GM18508 (cell line): ENCODE measurements at regions not wholly inside any gene's neighbourhood (a gene's known extent, or its start where the extent isn't known, plus 50 kb on each side); places are given as distances from the start of the nearest gene placed in this dataset.

Experiments
- ATAC-seq: cut with Tn5 transposase; IDR thresholded peaks from one replicate; pipeline ENCODE4 v1.9.1; 2021; ENCODE audit warnings: moderate number of reproducible peaks; ENCODE audit not compliant: insufficient read depth, unreplicated experiment

DNA sequence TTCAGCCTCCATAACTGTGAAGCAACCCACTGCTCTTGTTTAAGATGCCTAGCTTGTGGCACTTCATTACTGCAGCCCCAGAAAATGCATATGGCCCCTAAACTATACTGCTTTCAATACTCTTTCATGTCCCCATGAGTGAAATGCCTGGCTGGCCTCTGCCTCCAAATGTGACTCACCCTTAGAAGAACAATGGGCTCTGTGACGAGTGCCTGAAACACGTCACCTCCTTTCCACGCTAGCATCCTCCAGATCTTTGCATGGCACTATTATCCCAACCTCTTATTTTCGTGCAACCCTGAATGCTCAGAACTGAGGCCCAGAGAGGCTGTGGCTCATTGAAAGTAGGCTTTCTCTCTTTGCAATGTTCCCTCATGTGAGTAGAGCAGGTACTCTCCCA is 233.1 kb downstream of the CBLN1 start:
- no peak for ATAC-seq

DNA sequence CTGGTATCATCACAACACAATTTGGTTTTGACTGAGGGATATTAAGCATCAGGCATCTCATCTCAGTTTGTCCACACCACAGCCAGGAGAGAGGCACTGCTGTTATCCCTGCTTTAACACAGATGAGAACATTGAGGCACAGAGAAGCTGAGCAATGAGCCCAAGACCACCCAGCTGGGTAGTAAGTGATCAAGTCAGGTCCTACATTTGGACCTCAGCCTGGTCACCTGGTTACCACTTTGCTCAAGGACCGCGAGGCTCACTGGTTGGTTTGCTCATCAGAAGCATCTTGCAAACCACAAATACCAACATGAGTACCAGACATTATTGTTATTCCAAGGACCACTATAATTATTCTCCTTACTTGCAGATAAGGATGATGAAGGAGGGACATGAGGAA is 245.5 kb downstream of the CBLN1 start:
- ATAC-seq: no peak

- no peak for ATAC-seq
Observed at GRCh38 chr16:49027420-49027819, 254.2 kb downstream of the CBLN1 start.

DNA sequence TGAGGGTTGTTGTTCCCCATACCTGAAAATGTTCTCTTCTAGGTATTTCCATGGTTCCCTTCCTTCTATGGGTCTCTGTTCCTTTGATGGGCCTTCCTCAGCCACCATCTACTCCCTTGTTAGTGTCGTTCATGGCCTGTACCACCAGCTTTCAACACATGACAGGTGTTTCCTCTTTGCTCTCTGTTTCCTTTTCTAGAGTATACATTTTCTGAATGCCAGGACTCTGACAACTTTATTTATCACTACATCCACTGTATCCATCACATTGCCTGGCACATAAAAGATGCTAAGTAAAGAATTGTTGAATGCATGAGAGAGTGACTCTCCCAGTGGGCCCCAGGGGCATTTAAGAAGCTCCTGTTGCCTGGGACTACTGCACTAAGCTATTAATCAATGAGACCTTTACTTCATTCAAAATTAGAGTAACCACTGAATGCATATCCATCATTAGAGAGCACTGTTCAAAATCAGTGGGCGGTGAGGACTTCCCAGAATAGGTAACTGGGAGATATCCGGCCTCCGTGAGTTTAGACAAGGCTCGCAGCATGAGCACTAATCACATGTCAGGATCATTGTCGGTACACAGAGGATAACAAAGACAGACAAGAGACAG is 255.0 kb downstream of the CBLN1 start:
- no peak for ATAC-seq

GRCh38 chr16:49024896-49025295 is 256.7 kb downstream of the CBLN1 start:
- no peak for ATAC-seq

DNA sequence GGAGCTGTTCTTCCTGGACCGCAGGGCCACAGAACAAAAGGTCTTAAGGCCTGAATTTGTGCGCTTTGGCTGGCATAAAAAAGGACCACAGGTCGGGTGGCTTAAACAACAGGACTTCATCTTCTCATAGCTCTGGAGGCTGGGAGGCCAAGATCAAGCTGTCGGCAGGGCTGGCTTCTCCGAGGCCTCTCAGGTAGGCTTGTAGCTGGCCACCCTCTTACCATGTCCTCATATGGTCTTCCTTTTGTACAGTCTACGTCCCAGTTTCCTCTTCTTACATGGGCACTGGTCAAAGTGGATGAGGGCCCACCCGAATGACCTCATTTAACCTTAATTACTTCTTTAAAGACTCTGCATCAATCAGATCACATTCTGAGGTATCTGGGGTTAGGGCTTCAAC is 257.6 kb downstream of the CBLN1 start:
- no peak for ATAC-seq

DNA sequence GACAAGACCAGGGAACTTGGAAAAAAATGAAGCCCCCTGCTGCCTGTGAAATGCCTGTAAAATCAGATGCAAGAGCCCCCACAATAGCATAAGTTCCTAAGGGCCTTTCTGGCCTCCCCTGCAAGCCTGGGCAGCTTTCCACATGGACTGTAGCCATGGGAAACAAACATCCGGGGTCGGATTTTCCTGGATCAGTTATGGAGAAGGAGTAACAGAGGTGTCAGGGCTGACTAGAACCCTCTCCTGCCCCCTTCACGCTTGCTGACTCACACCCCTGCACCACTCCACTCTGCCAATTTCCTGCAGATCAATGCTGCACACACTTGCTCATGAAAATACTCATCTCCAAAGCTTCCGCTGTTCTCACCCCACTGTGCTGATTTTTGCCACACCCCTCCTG is 258.6 kb downstream of the CBLN1 start:
- no peak for ATAC-seq

DNA sequence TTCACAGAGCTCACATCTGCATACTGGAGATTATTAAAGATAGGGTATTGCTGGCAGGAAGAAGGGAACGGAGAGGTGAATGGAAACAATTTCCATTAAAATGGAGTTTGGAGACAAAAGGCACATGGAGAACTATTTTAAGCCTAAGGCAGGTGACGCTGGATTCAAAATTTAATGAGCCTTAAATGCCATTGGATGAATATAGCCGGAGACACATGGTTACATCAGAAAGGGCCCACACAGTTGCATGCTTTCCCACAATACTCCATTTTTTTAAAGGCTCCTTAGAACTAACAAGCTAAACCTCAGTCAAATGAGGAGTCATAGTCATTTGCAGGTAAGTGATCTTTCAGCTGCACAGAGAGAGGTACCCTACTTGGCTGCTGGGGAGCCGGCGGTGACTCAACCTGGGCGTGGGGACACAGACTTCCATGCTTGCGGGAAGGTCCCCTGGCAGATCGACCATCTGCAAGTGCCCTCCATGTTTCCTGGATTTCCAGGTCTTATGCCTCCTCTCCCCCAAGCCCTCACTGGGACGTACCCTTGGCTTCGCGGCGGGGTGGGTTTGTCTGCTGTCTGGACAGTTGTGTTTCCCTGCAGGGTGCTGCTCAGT is 259.2 kb downstream of the CBLN1 start:
- ATAC-seq: no peak

DNA sequence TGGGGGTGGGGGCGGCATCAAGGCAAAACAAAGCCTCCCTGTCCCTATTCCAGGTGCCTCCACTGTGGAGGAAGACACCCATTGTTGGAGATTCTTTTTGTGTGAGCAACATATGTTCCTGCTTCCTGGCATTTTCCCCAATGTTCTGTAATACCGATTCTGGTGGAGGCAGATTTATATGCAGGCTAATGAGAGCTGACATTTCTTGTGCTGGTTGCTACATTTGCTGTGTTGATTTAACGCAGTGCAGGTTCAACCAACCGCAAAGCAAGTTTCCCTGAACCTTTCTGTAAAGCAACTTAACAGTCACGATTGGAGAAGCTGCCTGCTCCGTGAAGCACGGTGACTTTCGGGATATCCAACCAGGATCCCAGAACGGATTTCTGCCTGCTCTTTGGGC is 260.5 kb downstream of the CBLN1 start:
- ATAC-seq: no peak

DNA sequence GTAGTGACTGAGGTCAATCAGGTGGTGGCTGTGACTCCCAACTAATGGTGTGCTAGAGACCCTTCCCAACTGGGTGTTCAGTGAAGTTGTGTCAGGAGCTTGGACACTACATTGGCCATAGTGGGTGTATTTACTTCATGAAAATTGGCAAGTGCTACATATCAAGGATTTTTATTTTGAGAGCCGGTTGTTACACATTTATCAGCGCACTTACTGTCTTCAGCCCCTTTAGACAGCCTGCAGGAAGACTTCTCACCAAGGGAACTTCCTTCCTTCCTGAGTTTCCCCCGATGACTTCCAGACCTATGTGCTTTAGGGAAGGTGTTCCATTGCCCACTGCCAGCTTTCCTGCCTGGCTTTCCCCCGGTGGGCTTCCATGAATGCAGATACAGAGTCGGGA is 261.2 kb downstream of the CBLN1 start:
- no peak for ATAC-seq

GRCh38 chr16:49019831-49020230 is 261.8 kb downstream of the CBLN1 start:
- no peak for ATAC-seq

- ATAC-seq: no peak
Observed at GRCh38 chr16:49019081-49019633, 262.5 kb downstream of the CBLN1 start.

DNA sequence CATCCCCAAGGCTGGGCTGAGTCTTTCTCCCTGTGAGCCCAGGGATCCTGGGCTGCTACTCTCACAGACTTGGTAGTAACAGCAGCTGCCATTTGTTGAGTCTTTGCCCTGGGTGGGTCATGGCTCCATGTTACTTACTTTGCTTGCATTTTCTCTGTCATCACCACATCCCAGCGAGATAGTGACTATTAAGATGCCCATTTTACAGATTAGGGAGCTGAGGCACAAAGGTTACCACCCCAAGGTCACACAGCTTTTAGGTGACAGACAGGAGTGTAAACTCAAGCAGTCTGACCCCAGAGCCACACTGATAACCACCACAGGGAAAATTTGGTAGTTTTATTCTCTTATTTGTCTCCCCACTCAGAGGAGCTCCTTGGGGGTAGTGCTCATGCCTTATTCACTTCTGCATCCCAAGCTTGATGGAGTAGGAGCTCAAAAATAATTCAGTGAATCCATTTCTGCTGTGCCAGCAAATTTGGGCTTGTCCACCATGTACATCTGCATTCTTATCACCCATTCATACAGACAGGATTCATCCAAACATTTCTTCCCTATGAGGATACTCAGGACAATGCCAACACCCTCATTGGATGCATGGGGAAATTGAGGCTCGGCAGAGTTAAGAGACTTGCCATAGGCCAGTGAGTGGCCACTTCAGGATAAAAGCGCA is 263.2 kb downstream of the CBLN1 start:
- ATAC-seq: no peak

DNA sequence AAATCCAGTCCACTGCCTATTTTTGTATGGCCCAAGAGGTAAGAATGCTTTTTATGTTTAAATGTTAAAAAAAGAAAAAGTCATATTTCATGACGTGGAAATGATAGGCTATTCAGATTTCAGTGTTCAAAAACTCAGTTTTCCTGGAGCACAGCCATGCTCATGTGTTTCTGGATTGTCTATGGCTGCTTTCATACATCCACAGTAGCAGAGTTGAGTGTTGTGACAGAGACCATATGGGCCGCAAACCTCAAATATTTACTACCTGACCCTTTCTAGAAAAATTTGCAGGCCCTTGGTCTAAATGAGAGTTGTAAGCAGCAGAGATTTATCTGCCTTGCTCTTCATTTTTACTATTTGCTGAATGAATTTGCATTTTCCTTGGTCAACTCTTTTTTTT is 264.1 kb downstream of the CBLN1 start:
- ATAC-seq: no peak

GRCh38 chr16:49016461-49016860 is 265.2 kb downstream of the CBLN1 start:
- ATAC-seq: no peak

DNA sequence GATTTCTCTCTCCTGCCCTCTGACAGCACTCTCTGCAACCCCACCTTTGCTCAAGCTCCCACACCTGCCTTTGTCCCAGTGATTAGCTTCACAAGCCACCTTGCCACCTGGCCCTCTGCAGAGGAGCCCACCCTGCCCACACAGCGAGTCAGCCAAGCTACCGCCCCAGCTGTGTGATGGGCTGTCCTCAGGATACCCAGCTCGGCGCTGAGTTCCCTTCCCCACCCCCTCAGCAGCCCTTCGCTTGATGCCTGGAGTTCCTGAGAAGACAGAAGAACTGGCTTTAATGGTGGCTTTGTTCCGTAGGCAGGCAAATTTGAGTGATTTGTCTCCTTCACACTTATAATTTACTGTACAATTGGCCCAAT is 266.4 kb downstream of the CBLN1 start:
- ATAC-seq: no peak

DNA sequence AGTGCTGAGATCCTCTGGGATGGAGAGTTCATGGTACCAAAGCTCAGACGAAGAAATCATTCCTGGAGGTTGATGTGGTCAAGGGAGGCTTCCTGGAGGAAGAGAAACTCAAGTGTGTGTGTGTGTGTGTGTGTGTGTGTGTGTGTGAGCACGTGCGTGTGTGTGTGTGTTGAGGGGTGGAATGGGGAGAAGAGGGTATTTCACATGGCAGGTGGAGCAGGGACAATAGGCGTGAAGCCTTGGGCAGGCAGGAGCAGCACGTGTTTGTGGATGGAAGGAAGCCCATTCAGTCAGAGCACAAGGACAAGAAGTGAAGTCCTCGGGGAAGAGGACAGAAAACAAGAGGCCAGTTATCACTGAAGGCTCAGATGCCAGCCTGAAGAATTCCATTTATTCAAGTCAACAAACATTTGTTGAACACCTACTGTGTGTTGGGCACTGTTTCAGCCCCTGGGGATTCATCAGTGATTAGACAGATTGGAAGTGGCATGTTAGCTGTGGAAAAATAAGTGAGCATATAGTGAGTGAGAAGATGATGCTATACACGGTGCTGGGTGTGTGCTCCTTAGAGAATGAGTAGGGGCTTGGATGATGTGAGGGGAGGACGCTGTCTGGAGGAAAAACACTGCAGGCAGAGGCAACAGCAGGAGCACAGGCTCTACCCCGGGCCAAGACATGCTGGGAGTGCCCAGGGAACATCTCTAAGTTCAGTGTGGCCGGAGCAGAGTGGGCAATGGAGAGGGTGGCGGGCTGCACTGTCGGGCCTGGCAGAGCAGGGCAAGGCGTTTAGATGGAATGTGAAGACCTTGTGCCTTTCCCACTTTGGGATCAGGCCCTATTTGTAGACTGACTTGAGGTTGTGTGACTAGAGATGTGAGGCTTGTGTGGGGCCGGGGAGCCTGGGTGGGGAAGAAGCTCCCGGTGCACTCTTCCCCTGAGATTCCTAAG is 267.1 kb downstream of the CBLN1 start:
- ATAC-seq: no peak

DNA sequence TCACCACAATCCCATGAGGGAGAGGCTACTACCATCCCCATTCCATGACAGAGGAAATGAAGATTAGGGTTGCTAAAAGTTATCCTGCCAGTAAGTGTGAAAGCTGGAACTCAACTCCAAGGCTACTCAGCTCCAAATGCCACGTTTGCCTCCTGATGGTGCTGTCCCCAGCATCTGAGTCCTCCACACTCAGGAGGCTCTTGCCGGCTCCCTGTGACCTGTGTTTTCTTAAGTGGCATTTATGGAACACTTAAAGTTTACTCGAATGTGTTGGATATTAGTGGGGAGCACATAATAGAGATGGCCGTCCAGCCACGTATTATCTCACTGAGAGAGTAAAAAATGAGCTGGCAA is 267.9 kb downstream of the CBLN1 start:
- ATAC-seq: no peak

- ATAC-seq: no peak
Observed at GRCh38 chr16:49012961-49013726, 268.5 kb downstream of the CBLN1 start.

GRCh38 chr16:49011901-49012300 is 269.7 kb downstream of the CBLN1 start:
- no peak for ATAC-seq
